GM19372 (cell line): ENCODE measurements at regions not wholly inside any gene's neighbourhood (a gene's known extent, or its start where the extent isn't known, plus 50 kb on each side); places are given as distances from the start of the nearest gene placed in this dataset.

ENCODE experiments used
- ATAC-seq: cut with Tn5 transposase; IDR thresholded peaks from one replicate; pipeline ENCODE4 v1.9.1; 2021; ENCODE audit warnings: mild to moderate bottlenecking, low read depth, moderate library complexity; ENCODE audit not compliant: unreplicated experiment

DNA sequence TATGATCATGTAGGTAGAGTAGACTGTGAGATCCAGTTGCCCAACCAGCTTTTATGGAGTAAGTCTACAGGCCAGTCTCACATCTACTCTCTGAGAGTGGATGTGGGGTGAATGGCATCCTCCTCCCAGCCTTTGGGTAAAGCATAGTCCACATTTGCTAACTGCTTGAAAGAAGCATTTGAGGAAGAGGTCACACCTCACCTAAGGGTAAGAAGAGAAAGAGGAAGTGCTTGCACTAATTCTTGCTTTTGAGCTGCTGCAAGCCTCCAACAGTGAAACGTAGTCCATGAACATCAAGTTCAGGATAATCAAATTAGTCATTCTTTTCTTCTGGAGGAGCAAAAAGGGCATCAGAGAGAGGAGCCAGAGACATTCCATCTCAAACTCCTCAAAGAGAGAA, 93.9 kb upstream of the AGR3 start:
- ATAC-seq: peak; percentile 59

DNA sequence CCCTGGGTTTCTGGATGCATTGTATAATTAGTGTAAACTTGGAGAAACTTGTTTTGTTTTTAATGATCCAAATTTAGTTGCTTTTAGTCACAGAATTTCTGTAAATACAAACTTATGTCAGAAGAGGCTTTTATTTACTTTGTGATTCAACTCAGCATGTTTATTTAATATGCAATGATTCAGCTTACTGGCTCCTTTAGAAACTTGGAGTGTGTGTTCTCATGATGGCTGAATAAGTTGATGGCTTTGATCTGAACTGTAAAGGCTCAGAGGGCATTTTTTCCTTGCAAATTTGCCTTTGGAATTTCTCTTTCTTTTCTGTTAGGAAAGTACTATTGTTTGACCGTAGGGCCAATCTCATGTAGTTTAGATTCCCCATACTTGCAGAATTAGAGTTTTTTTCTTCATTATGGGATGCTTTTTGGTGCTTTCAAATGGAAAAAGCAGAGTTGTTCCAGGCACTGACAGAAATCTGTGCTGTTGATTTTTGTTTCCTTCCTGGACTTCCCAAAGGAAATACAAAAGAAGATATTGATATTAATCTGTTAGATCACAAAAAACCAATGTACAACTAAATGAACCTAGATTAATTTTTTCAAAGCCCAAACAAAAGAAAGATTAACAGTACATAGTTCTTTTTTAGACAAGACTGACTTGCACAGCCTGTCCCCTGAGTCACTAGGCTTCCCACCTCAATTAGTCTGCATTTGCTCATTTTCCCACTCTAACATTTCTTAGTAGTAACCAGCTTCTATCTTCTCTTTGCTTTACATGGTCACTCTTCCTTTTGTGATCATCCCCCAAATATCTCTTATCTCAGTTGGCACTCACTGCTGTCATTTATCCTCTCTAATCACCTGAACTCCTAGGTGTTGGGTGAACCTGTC, 96.8 kb upstream of the AGR3 start:
- ATAC-seq: no peak

DNA sequence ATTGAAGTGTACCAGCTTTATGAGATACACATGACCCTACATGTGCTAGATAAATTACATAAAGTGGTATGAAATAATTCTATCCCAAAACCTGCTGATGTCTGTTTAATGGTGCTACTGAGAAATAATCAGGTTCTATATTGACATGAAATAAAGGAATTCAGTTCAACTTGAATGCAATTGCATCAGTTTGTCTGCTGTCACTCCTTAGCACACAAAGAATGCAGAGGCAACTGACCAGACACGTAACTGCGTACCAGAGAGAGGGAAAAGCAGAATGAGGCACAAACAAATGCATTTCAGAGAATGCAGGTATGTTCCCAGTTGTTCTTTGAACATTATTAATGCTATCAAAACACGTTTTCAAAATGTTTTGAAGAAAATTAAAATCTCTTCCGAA, 98.8 kb upstream of the AGR3 start:
- ATAC-seq: no peak

DNA sequence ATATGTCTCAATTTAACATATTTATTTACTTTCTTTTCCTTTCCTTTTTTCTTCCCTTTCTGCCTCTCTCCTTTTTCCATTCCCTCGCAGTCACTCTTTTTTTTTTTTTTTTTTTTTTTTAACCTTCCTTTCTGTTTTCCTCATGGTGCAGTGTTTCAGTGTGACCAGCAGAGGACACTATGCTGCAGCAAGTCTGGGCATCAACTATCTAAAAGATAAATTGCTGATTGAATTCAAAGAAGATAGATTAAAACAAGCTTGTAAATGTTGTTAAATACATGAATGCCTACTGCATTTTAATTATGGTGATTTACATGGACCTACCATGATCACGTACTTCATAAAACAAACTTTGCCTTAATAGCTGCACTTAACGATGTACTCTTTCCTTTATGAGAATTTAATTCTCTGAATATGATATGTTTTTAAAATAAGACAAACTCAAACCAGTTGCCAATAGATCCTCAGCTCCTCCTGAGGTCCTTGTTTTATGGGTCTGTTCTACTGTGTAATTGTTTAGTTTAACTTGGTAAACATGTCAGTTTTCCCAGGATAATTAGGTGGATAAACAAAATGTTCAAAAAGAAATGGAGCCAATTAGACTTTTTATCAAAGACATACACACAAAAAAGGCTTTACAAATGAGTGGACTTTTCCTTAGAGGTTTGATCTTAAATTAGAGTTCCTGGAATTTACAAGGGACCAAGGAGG, 101.0 kb upstream of the AGR3 start:
- no peak for ATAC-seq

DNA sequence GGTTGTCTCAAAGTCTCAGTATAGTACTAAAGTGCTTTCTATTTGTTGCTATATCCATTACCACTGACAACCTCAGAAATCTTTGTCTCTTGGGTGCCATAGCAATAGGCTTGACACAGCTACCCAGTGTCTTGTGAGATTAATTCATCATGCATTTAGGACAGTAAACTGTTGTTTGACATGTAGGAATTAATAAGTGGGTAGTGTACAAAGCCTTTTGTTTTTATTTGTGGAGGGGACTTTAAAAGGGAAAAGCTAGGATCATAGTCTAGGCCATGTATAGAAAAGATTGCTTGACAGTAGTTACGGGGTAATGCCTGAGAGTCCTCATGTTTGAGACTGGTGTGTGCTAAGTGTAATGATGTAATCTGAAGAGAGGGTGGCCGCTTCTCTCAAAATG, 102.6 kb upstream of the AGR3 start:
- ATAC-seq: no peak

DNA sequence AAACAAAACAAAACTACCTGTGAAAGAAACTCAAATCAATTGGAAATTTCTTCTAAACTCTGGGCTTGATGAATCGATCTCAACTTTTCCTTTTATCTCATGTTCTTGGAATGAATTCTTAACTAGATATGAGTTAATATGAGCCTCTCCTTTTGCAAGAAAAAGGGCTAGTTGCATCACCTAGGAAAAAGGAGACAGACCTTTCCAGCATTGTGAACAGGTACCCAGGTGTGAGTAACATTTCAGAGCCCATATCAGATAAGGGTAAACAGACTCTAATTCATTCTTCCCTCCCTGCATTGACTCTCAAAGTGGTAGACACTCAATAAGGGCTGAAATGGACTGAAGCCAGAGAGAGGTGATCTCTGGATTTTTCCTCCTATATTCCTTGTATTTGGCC, 103.8 kb upstream of the AGR3 start:
- ATAC-seq: no peak

DNA sequence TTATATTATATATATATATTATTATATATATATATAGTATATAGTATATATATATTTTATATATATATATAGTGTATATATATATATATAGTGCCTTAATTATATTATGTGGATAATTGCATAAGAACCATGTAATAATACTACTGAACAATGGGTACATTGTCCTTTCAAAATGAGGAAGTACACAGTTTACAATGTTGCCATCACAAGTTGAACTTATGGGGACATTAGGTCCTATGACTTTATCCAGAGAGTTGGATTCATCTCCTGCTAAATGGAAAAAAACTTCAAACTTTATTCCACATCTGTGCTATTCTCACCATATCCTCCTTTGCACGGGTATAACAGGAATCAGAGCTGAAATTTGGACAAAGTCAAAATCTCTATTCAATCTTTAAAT, 105.0 kb upstream of the AGR3 start:
- no peak for ATAC-seq

DNA sequence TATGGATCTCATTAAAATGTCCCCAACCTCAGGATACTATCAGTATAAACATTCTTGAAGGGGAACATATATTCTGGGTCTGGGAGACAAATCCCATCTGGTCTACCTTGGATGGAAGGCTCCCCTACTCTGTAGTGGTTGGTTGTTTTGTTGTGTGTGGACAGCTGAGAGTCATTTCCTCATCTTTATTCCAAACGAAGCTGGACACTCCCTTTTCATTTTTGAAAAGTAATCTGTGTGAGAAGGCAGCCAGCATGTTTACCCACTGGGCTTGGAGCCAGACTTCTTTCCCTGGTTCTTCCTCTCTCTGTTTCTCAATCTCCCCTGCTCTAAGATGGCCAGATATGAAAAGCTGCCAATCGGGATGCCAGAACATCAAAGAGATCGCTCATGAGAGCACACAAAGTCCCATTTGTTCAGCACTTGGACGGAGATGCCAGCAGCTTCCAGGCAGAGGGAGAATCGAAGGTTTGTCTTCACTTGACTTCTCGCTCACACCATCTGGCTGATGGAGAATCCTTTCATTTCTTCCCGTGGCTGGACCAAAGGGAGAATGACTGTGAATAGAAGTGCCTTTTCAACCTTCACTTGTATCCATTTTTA, 108.1 kb upstream of the AGR3 start:
- no peak for ATAC-seq

DNA sequence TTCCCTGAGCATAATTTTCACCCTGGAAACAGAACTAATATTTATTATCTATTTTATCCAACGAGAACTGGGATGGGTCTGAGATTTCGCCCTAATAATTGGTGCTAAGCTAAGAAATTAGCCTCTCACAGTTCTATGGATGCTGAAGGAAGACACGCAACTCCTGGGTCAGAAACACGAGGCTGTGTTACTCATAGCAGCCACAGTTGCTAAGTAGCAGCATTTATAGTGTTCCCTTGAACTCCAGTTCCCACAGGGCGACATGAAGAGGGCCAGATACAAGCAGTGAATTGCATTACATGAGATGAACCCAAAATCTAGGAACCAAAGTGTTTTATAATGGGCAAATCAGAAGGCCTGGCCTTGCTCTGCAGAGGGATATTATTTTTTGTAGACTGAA, 109.8 kb upstream of the AGR3 start:
- no peak for ATAC-seq

DNA sequence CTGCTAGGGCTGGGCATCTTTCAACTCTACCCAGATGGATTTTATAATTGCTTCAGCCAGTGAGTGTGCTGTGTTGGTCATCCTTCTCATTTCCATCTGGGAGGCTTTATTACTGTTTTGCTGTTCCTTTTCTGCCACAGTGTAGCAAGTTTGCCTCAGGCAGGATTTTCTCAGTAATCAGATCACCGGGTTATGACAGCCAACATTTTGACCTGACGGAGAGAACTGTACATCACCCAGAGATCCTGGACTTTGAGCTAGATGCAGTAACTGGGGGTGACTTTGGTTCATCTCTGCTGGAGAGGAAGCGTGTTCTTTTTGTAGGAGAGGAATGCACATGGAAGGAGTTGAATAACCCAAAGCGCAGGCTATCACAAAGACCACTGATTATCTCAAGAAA, 111.8 kb upstream of the AGR3 start:
- no peak for ATAC-seq

DNA sequence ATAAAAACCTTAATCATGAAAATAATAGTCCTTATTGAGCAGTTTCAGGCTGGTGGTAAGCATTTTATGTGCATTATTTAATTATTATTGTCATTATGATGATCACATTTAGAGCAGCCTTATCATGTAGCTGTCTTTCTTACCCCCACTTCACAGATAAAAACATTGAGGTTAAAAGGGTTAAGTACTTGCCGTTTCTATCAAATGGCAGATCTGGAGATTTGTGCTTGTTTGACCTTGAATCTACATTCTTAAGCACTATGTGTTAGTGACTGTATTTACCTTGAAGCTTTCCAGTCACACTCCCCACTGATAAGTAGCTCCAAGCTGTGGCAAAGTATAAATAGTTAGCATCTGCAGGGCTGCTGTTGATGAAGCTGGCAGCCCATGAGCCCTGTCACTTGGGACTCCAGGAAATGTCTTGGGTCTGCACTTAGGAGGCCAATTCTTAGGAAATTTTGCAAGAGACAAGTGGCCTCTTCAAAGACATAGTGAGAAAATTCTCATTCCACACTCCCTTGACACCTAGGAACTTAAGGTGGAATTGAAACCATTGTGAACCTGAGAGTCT, 116.8 kb upstream of the AGR3 start:
- ATAC-seq: no peak

DNA sequence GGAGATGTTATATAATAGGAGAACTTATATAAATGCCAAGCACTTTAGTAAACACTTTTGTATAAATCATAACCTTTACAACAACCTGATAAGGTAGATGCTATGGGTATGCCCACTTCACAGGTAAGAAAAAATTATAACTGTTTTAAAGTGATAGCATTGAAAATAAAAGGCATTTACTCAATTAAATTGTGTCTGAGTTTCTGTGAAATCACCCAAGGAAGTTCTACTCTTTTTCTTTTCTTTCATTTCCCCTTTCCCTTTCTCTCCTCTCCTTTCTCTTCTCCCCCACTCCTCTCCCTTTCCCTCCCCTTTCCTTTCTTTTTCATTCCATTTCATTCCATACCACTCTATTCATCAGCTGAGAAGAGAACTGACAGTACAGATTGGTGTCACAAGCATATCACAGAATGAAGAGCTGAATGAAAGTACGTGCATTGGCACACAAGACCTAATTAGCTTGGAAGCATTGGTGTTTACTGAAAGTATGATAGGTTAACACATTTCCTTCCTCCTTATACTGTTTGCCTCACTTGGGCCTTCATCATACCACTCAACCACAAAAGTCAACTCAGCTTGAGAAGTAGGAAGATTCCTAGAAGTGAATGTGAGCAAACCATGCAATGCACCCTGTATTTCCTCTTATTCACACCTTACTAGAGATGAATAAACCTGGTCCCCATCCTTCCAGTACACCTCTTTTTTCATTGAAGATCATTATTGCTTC, 117.9 kb upstream of the AGR3 start:
- ATAC-seq: no peak

DNA sequence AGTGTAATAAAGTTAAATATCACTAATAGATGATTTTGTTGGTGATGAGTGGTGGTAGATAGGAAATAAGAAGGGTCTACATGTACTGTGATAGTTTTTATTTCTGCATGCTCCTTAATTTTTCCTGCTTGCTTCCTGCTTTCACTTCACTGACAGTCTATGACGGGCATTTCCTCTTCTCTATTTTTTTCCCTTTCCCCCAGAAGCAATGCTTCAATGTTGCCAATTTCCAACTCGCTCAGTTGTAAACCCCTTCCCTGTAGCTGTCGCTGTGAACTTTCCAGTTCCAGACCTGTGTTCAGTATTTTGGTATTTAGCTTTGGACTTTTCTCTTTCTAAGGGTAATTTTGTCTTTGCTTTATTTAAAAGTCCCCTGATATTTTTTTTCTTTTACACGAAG, 123.5 kb upstream of the AGR3 start:
- ATAC-seq: no peak

DNA sequence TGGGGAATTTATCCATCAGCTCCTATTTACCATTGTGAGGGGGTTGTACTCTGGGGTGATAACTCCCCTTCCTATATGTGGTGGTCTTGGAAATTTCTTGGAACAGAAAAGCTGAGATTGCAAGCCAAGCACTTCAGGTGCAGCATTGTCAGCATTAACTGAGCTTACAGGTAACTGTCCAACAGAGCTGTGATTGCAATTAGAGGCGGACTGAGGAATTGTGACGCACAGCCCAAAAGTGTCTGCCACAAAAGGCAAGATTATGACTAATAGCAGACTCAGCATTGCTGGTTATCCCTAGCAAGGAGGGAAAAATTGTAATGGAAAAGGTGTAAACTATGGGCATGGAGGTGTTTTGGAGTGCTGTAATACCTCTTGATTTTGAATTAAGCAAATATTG, 126.1 kb upstream of the AGR3 start:
- no peak for ATAC-seq

DNA sequence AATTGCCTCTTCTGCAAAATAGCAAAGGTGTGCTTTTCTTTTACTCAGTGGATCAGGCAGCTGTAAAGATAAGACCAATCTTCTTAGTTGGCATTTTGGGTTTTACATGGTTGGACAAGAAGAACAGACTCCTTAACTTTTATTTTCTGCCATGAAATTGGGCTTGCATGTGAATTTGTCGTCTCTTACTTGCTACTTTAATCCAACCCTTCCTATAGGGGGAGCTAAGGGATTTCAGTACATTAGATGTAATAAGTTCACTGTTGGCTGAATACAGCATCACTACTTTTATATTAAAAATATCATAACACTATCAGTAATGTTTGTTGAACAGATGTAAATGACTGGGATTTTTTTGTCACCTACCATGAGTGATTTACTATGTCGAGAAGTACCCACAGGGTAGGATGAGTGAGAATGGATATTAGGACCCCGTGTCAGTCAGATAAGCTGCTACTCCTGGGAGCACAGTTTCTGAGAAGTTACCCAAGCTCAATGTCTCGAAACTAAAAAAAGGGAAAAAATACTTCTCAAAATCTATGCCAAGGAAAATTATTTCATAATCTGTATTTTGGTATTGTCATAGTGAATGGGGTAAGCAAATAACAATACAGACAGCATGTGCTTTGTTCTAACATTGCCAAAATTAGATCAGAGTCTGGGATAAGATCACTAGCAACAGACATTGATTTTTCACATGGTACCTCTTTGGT, 127.4 kb upstream of the AGR3 start:
- no peak for ATAC-seq

DNA sequence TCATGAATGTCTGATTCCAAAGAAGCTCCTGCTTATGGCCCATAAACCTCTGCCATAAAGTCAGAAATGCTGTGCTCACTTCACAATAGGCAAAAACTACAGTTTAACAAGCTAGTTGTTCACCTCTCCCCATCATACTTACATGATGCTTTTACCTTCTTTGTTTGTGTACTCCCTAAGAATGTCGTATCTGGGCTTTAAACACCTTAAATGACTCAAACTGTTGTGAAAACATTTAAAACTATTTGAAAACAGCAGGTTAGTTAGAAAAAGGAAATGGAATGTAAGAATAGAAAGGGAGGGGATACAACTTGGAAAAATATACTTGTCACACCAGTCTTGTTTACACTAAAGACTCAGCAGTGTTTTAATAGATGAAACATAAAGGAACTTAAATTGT, 128.2 kb upstream of the AGR3 start:
- no peak for ATAC-seq

DNA sequence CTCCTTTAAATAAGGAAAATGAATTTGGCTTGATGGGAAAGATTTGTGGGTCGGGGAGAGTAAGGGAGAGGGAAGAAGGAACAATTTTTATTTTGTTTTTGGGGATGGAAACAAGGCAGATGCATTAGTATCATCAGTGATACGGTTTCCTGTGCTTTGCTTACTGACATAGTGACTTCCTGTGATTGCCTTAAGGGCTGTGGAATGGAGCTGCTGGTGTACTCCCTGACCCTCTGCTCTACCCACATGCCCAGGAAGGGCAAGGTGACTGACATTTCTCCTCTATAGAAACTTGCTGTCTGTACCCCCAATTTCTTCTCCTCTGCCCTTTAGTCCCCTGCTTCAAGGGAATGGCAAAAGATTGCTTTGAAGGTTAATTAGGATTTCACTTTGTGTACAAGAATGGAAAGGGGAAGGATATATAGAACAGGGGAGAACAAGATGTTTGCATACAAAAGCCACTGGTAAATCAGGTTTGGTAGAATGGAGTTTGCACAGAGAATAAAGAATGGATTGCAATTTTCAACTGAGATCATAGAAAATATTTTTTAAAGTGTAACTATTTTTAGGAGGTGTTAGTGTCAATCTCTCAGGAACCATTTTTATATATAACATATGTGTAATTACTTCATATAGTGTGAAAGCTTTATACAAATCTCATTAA, 129.0 kb upstream of the AGR3 start:
- ATAC-seq: no peak

DNA sequence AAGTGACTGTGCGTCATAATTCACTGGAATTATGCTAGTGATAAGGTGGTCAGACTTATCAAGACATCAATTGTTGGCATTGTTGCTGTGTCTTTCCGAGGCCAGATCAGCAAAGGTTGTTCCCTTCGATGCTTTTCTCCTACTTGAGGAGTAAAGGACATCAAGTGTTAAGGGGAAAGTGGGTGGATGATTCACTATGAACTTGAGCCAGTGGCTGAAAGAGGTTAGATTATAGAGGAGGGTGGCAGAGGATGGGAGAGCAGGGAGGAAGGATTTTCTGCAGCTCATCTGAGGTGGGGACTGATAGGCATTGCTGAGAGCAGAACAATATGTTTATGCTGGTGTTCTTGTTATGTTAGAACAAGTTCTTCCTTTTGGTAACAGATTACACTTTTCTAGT, 131.4 kb upstream of the AGR3 start:
- ATAC-seq: no peak

DNA sequence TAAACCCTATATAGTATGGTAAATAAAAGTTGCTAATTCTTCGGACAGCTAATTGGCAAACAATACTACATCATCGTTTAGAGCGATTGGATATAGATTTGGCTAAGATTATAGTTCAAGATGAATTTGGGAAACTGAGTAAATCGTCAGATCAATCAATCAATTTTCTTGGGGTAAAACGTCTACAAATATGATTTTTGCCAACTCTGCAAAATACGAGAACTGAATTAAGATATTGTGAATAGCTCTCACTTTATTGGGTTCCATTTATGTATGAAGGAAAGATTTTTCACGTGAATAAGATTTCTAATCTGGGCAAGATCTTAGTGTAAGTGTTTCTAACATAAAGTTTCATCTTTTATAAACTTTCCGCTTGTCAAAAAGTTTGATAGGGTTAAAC, 132.9 kb upstream of the AGR3 start:
- no peak for ATAC-seq

DNA sequence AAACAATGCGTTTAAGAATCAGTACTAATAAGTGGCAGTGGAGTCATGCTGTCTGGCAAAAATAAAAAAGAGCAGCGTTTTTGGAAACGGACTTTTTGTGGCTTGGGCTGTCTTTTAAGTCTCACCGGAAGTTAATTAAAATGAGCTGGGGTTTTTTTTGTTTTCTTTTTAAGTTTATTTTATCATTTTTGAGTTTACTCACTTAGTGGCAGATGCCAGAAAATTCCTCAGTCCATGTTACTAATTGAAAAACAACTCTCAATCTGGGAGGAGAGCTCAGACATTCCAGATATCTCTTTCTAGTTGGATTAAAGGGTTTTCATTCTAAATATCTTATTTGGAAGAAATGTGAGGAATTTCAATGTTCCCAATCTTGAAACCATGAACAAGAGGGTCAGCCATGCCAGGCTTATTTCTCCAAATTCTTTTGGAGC, 133.8 kb upstream of the AGR3 start:
- no peak for ATAC-seq
